ENCODE measurements at regions not wholly inside any gene's neighbourhood (a gene's known extent, or its start where the extent isn't known, plus 50 kb on each side); places are given as distances from the start of the nearest gene placed in this dataset.

- Mint-ChIP-seq H3K4me3 (ENCODE audit: unreplicated experiment) (no peak overlapping the region), H3K36me3 (ENCODE audit: unreplicated experiment) (no peaks in the 10 kb centered on the region), H3K9me3 (ENCODE audit: unreplicated experiment) (peaks cover 13% of the 10 kb centered on the region), H3K4me1 (ENCODE audit: unreplicated experiment) (no peaks in the 10 kb centered on the region), H3K27ac (ENCODE audit: unreplicated experiment) (no peak overlapping the region), H3K27me3 (ENCODE audit: unreplicated experiment) (no peaks in the 10 kb centered on the region)
- TF ChIP-seq CTCF (IDR thresholded peaks at IDR 0.05), result no peak
- no peak for DNase-seq (ENCODE audit: extremely low spot score, unreplicated experiment)
Observed at GRCh38 chr10:24097751-24098207, 111.2 kb upstream of the KIAA1217 start.

GRCh38 chr10:24104895-24105294, 104.0 kb upstream of the KIAA1217 start:
- no peaks in the 10 kb centered on the region for H3K36me3 Mint-ChIP-seq (ENCODE audit: unreplicated experiment)
- no peaks in the 10 kb centered on the region for H3K4me1 Mint-ChIP-seq (ENCODE audit: unreplicated experiment)
- peaks cover 15% of the 10 kb centered on the region for H3K9me3 Mint-ChIP-seq (ENCODE audit: unreplicated experiment)
- H3K4me3 Mint-ChIP-seq (ENCODE audit: unreplicated experiment), result no peak overlapping the region
- TF ChIP-seq CTCF (IDR thresholded peaks at IDR 0.05), result no peak
- H3K27ac Mint-ChIP-seq (ENCODE audit: unreplicated experiment), result no peak overlapping the region
- no peaks in the 10 kb centered on the region for H3K27me3 Mint-ChIP-seq (ENCODE audit: unreplicated experiment)
- no peak for DNase-seq (ENCODE audit: extremely low spot score, unreplicated experiment)

GRCh38 chr10:24113901-24114300, 95.0 kb upstream of the KIAA1217 start:
- no peak for DNase-seq (ENCODE audit: extremely low spot score, unreplicated experiment)
- Mint-ChIP-seq H3K4me3 (ENCODE audit: unreplicated experiment) (no peak overlapping the region), H3K27ac (ENCODE audit: unreplicated experiment) (no peak overlapping the region), H3K9me3 (ENCODE audit: unreplicated experiment) (peaks cover 11% of the 10 kb centered on the region), H3K4me1 (ENCODE audit: unreplicated experiment) (no peaks in the 10 kb centered on the region), H3K36me3 (ENCODE audit: unreplicated experiment) (no peaks in the 10 kb centered on the region), H3K27me3 (ENCODE audit: unreplicated experiment) (no peaks in the 10 kb centered on the region)
- TF ChIP-seq CTCF (IDR thresholded peaks at IDR 0.05), result no peak

- no peak for DNase-seq (ENCODE audit: extremely low spot score, unreplicated experiment)
- H3K9me3 Mint-ChIP-seq (ENCODE audit: unreplicated experiment), result peaks cover 7% of the 10 kb centered on the region
- H3K27me3 Mint-ChIP-seq (ENCODE audit: unreplicated experiment), result no peaks in the 10 kb centered on the region
- H3K4me1 Mint-ChIP-seq (ENCODE audit: unreplicated experiment), result no peaks in the 10 kb centered on the region
- H3K27ac Mint-ChIP-seq (ENCODE audit: unreplicated experiment), result no peak overlapping the region
- no peak overlapping the region for H3K4me3 Mint-ChIP-seq (ENCODE audit: unreplicated experiment)
- no peak for TF ChIP-seq CTCF (IDR thresholded peaks at IDR 0.05)
- no peaks in the 10 kb centered on the region for H3K36me3 Mint-ChIP-seq (ENCODE audit: unreplicated experiment)
Observed at GRCh38 chr10:24114556-24114955, 94.4 kb upstream of the KIAA1217 start.

- peaks cover 4% of the 10 kb centered on the region for H3K9me3 Mint-ChIP-seq (ENCODE audit: unreplicated experiment)
- H3K27ac Mint-ChIP-seq (ENCODE audit: unreplicated experiment), result no peak overlapping the region
- TF ChIP-seq CTCF (IDR thresholded peaks at IDR 0.05), result no peak
- H3K36me3 Mint-ChIP-seq (ENCODE audit: unreplicated experiment), result no peaks in the 10 kb centered on the region
- DNase-seq (ENCODE audit: extremely low spot score, unreplicated experiment), result no peak
- H3K4me1 Mint-ChIP-seq (ENCODE audit: unreplicated experiment), result no peaks in the 10 kb centered on the region
- no peak overlapping the region for H3K4me3 Mint-ChIP-seq (ENCODE audit: unreplicated experiment)
- H3K27me3 Mint-ChIP-seq (ENCODE audit: unreplicated experiment), result no peaks in the 10 kb centered on the region
Observed at GRCh38 chr10:24115403-24115802, 93.5 kb upstream of the KIAA1217 start.

Measured in osteocyte (in vitro differentiated cells).